ENCODE measurements at regions not wholly inside any gene's neighbourhood (a gene's known extent, or its start where the extent isn't known, plus 50 kb on each side); places are given as distances from the start of the nearest gene placed in this dataset.

DNA sequence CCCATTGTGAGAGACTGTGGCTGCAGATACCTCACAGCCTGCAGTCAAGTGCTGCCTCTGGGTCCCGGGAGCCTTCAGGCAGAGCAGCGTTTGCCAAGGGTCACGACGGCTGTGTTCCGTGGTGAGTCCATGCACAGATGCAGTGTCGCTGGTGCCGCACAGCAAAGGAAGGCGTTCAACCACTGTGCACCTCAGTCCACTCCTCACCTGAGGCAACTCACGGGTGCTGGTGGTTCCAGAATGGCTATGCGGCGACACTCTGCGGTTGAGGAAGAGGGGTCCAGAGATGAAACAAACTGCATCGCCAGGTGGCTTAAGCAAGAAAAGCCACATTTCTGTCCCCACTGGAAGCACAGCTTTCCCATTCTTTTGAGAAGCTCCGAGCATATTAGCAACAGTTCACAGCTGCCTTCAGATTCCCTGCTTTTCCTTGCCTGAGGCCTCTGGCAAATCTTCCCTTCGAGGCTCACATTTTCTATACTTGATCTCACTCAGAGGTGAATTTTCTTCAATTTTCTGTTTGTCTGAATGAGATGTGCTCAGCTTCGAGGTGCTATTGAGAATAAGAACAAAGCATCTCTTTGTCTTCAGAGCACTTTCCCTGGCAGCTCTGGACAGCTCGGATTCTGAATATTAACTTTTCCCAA, 208.8 kb upstream of the TWIST2 start:
- TF ChIP-seq, protein P1, sequence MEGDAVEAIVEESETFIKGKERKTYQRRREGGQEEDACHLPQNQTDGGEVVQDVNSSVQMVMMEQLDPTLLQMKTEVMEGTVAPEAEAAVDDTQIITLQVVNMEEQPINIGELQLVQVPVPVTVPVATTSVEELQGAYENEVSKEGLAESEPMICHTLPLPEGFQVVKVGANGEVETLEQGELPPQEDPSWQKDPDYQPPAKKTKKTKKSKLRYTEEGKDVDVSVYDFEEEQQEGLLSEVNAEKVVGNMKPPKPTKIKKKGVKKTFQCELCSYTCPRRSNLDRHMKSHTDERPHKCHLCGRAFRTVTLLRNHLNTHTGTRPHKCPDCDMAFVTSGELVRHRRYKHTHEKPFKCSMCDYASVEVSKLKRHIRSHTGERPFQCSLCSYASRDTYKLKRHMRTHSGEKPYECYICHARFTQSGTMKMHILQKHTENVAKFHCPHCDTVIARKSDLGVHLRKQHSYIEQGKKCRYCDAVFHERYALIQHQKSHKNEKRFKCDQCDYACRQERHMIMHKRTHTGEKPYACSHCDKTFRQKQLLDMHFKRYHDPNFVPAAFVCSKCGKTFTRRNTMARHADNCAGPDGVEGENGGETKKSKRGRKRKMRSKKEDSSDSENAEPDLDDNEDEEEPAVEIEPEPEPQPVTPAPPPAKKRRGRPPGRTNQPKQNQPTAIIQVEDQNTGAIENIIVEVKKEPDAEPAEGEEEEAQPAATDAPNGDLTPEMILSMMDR (IDR thresholded peaks at IDR 0.05), result no peak
- H3K36me3 ChIP-seq, result no peaks in the 10 kb centered on the region
- H3K27me3 ChIP-seq, result no peaks in the 10 kb centered on the region
- no peak overlapping the region for H3K4me3 ChIP-seq
- H3K9me3 ChIP-seq, result no peaks in the 10 kb centered on the region
- peak; percentile 51 for DNase-seq (ENCODE audit: low spot score)
- no peak overlapping the region for H3K27ac ChIP-seq
- H3K4me1 ChIP-seq, result peaks cover 0 to under 1% of the 10 kb centered on the region in 2 donors

DNA sequence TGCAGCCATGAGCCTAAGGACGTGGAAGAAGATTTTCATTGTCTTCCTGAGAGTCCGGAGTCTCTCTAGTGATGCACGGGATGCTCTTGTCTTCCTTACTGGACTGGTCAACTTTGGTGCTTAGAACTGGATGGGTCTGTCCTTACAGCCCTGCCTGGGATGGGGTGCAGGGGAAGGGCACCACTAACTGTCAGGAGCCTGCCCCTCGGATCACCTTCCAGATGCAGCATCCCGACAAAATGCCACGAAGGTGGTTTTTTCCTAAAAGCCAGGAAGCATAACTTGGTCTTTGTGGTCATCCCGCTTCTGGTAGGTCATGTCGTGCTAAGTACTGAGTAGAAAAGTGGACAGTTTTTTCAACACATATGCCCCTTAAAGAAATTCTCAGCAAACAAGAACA, 207.4 kb upstream of the TWIST2 start:
- no peak overlapping the region for H3K4me3 ChIP-seq
- no peaks in the 10 kb centered on the region for H3K9me3 ChIP-seq
- H3K4me1 ChIP-seq, result peaks cover 0 to 8% of the 10 kb centered on the region in 2 donors
- H3K27me3 ChIP-seq, result no peaks in the 10 kb centered on the region
- no peaks in the 10 kb centered on the region for H3K36me3 ChIP-seq
- TF ChIP-seq, protein P1 (IDR thresholded peaks at IDR 0.05), result no peak
- DNase-seq (ENCODE audit: low spot score), result peak; percentile 38
- no peak overlapping the region for H3K27ac ChIP-seq

DNA sequence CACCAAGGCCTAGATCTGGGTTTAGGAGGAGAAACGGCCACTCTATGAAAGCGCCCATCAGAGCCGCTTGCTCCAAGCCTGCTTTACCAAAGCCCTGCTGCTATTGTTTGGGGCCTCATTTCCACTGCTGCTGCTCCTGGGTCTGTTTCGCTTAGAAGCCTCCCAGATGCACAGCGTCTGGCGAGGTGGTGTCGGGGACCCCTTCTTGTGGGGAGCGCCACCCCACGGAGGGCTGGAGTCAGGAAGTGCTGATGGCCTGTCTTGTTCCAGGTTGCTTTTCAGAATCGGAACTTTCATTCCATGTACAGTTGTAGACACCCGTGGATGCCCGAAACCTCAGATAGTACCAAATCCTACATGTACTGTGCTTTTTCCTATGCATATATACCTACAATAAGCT, 204.9 kb upstream of the TWIST2 start:
- TF ChIP-seq, protein P1 (IDR thresholded peaks at IDR 0.05), result no peak
- no peaks in the 10 kb centered on the region for H3K27me3 ChIP-seq
- H3K27ac ChIP-seq, result no peak overlapping the region
- no peak overlapping the region for H3K4me3 ChIP-seq
- peak; percentile 50 for DNase-seq (ENCODE audit: low spot score)
- H3K4me1 ChIP-seq, result peaks cover 0 to 8% of the 10 kb centered on the region in 2 donors
- no peaks in the 10 kb centered on the region for H3K36me3 ChIP-seq
- no peaks in the 10 kb centered on the region for H3K9me3 ChIP-seq

DNA sequence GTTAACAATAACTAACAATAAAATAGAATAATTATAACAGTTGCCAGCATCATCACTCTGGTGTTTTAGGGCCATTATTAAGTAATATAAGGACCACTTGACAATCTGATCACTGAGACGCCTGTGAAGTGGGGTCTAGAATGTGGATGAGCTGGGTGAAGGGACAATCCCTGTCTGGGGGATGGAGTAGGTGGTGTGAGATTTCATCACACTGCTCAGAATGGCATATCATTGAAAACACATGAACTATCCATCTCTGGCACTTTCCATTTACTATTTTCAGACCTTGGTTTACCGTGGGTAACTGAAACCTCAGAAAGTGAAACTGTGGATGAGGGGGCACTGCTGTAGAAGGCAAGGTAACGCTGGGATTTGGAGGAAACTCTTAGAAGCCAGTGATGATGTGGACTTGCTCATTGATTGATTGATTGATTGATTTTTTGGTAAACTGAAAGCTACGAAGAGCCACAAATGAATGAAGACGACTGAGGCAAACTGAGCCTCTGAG, 204.4 kb upstream of the TWIST2 start:
- Histone ChIP-seq H3K9me3 (no peaks in the 10 kb centered on the region), H3K27ac (peak overlapping the region in 1 of 2 donors; percentile 39), H3K4me3 (no peak overlapping the region), H3K27me3 (no peaks in the 10 kb centered on the region), H3K4me1 (peaks cover 0 to 8% of the 10 kb centered on the region in 2 donors), H3K36me3 (no peaks in the 10 kb centered on the region)
- TF ChIP-seq, protein P1 (IDR thresholded peaks at IDR 0.05), result no peak
- peak; percentile 21 for DNase-seq (ENCODE audit: low spot score)

DNA sequence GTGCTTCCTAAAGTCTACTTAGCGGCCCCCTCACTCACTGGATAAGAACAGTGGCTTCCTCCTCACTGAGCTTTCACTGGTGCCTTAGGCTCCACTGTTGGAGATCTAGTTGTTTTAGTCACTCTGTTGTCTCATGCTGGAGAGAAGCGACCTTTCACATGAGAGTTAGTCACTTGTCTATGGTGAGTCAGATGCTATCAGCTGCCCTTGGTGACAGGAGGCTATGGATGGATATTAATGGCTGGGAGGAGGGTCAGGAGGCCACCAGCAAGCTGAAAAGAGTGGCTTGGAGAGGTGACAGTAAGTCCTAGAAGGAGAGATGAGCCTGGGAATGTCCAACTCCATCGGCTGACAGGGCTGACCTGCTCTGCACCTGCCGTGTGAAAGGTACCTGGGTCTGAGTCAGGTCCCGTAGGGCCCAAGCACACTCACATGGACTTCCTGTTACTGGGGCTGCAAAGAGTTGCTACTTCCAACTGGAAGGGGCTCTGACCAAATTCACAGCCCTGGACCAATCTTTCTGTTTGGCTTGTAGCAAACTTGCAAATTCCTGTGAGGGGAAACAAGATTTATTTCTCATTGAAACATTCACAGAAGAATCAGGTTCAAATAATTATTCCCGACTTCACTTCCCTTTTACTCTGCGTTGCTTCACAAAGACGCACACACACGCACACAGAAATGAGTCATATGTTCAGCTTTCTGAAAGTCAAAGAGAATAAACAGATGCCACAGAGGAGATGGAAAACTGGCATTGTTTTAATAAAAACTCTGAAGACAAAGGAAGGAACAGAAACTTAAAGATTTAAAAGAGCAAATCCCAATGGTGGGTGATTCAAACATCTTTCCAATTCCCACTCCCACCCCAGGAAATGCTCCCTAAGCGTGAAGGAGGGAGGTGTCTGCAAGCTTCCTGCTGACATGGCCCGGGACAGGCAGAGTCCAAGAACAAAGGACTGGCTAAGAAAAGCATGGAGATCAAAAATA, 203.5 kb upstream of the TWIST2 start:
- peaks cover 0 to 8% of the 10 kb centered on the region in 2 donors for H3K4me1 ChIP-seq
- no peaks in the 10 kb centered on the region for H3K36me3 ChIP-seq
- H3K27ac ChIP-seq, result peak overlapping the region; percentile 17 to 39
- no peak overlapping the region for H3K4me3 ChIP-seq
- TF ChIP-seq, protein P1 (IDR thresholded peaks at IDR 0.05), result no peak
- no peaks in the 10 kb centered on the region for H3K27me3 ChIP-seq
- H3K9me3 ChIP-seq, result no peaks in the 10 kb centered on the region
- no peak for DNase-seq (ENCODE audit: low spot score)
